Fibroblast of mammary gland (primary cell): ENCODE measurements at regions not wholly inside any gene's neighbourhood (a gene's known extent, or its start where the extent isn't known, plus 50 kb on each side); places are given as distances from the start of the nearest gene placed in this dataset.

ENCODE experiments used
- DNase-seq: peaks from one replicate; pipeline ENCODE4 v3.0.0-alpha.2; 2010; ENCODE audit warnings: low read depth
- H3K4me3 ChIP-seq: 2 replicates; pipeline ENCODE4 v1.5.1; 2011; ENCODE audit warnings: low read depth, mild to moderate bottlenecking, low read length, moderate library complexity; ENCODE audit not compliant: control insufficient read depth
- TF ChIP-seq, protein P1 (sequence below): conservative IDR thresholded peaks from 2 replicates; pipeline ENCODE4 v1.5.1; 2011; ENCODE audit warnings: low read depth, low read length, inconsistent platforms; ENCODE audit not compliant: control insufficient read depth, insufficient read depth

DNA sequence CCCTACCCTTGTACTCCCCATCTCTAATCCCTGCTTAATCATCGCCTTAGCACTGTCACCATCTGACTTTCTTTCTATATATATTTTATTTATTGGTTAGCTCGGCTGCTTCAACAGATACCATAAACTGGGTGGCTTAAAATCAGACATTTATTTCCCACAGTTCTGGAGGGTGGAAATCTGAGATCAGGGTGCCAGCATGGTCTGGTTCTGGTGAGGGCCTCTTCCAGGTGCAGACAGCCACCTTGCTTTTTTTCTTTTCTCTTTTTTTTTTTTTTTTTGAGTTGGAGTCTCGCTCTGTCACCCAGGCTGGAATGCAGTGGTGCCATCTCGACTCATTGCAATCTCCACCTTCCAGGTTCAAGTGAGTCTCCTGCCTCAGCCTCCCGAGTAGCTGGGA is 127.5 kb upstream of the ESR1 start:
- DNase-seq = no peak
- TF ChIP-seq, protein P1, sequence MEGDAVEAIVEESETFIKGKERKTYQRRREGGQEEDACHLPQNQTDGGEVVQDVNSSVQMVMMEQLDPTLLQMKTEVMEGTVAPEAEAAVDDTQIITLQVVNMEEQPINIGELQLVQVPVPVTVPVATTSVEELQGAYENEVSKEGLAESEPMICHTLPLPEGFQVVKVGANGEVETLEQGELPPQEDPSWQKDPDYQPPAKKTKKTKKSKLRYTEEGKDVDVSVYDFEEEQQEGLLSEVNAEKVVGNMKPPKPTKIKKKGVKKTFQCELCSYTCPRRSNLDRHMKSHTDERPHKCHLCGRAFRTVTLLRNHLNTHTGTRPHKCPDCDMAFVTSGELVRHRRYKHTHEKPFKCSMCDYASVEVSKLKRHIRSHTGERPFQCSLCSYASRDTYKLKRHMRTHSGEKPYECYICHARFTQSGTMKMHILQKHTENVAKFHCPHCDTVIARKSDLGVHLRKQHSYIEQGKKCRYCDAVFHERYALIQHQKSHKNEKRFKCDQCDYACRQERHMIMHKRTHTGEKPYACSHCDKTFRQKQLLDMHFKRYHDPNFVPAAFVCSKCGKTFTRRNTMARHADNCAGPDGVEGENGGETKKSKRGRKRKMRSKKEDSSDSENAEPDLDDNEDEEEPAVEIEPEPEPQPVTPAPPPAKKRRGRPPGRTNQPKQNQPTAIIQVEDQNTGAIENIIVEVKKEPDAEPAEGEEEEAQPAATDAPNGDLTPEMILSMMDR = no peak
- H3K4me3 ChIP-seq = no peak overlapping the region

DNA sequence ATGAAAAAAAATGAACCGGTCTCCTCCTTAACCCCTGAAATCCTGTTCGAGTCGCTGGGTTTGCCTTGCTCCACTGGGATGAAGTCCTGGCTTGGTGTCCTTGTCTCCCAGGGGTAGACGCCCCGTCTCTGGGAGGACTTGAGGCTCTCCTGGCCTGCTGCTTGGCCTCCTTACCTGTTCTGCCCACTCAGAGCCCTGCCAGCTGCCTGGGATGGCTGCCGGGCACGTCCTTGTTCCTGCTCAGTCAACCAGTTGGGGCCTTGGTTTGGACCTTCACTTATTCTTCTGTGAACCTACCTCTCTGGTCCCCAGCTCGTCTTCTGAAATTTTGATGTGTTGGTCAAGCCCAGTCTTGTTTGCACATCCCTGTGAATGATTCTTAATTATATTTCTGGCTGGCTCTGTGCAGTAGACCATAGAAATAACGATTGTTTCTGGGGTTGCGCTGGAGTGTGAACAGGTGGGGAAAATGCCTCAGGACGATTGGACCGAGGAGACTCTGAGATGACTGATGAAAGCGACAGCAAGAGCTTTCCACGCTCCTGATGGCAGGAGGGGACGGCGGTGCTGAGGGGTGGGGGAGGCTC is 126.5 kb upstream of the ESR1 start:
- TF ChIP-seq, protein P1 = no peak
- DNase-seq = no peak
- H3K4me3 ChIP-seq = no peak overlapping the region

DNA sequence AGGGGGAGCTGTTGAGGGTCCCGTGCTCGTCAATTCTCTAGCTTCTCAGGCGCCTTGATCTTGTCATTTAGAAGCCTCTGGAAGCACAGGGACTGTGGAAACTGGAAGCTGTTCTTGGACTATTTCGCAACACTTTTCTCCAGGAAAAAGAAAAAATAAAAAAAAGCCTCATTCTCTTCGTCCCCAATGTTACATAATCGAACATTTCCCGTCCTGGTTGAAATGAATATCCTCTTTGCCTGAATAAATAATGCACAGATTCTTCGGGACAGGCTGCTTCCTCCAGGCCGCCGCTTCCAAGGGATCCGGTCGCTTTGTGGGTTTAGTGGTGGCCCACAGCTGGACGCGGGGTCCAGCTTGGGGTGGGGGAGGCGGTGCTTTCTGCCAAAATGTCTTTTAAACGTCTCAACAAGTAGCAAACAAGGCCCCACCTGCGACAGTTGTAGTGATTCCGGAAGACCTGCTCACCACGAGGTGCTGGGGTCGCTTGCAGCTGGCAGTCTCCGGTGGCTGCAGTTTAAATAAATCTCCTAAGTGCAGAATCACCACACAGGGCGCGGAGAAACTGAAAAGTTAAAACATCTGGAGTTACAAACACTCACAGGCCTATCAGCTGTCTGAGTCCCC is 125.9 kb upstream of the ESR1 start:
- peak overlapping the region; percentile 7 for H3K4me3 ChIP-seq
- peak; percentile 56 for DNase-seq
- TF ChIP-seq, protein P1 = no peak

DNA sequence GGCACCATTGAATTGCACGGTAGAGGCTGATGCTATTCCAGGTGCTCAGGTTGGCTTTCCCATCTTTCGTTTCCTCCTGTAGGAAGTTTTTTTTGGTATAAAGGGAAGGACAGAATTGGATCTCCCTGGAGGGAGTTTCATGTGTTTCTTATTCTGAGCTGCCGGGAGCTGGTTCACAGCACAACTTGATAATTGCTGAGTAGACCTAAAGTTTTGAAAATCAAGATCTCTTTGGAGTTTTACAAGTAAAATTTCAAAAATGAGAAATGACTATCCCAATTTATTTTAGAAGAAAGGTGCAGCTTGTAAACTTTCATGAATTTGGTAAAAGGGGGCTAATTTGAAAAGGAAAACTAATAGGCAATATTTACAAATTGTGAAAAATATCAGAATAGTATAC is 125.2 kb upstream of the ESR1 start:
- no peak overlapping the region for H3K4me3 ChIP-seq
- TF ChIP-seq, protein P1 = no peak
- no peak for DNase-seq

GRCh38 chr6:151682922-151683321 is 124.6 kb upstream of the ESR1 start:
- no peak overlapping the region for H3K4me3 ChIP-seq
- DNase-seq = no peak
- TF ChIP-seq, protein P1 = no peak

DNA sequence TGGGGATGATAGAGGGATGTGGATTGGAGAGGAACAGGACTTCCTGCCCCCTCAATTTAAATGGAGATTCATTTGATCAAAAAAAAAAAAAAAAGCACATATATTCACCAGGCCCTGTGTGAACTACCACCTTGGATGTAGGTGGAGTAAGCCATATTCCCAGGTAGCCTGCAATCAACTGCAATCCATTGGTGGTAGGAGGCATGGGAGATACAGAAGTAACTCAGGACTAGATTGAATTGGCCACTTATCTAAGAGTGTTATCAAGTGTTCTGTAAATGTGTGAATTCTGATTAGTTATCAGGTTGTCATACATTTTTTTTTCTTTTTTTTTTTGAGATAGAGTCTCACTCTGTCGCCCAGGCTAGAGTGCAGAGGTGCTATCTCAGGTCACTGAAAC is 124.1 kb upstream of the ESR1 start:
- H3K4me3 ChIP-seq = no peak overlapping the region
- TF ChIP-seq, protein P1 = no peak
- no peak for DNase-seq

GRCh38 chr6:151689499-151690201 is 117.8 kb upstream of the ESR1 start:
- DNase-seq = no peak
- TF ChIP-seq, protein P1 = no peak
- no peak overlapping the region for H3K4me3 ChIP-seq
